Activated CD8-positive, alpha-beta memory T cell treated with anti-CD3 and anti-CD28 coated beads, Interleukin-2, amount 10 ng/mL, durations not matched to agents 7 days and 5 days (primary cell): ENCODE measurements at regions not wholly inside any gene's neighbourhood (a gene's known extent, or its start where the extent isn't known, plus 50 kb on each side); places are given as distances from the start of the nearest gene placed in this dataset.

ENCODE experiments used
- ATAC-seq: fragments of 150-1000 bp; cut with Tn5 transposase; one replicate; pipeline ENCODE4 v1.10.0; 2021; ENCODE audit warnings: moderate library complexity
- CTCF ChIA-PET: fragments of 350-600 bp; sonication (Branson Sonifier 250); formaldehyde crosslinking; loops from one replicate; lab custom pipeline; 2021; ENCODE audit warnings: antibody characterized with exemption; lab: Charles Lee
- DNase-seq: peaks from one replicate; pipeline ENCODE4 v3.0.0-alpha.2; 2020
- H3K27ac Mint-ChIP-seq: one replicate; pipeline ENCODE4 v1.8.0; 2021; ENCODE audit warnings: mild to moderate bottlenecking, mixed read lengths
- H3K27me3 Mint-ChIP-seq: one replicate; pipeline ENCODE4 v1.8.0; 2021; ENCODE audit warnings: mixed read lengths
- H3K36me3 Mint-ChIP-seq: one replicate; pipeline ENCODE4 v1.8.0; 2021; ENCODE audit warnings: mild to moderate bottlenecking, mixed read lengths
- H3K4me1 Mint-ChIP-seq: one replicate; pipeline ENCODE4 v1.8.0; 2021; ENCODE audit warnings: mixed read lengths
- H3K4me3 Mint-ChIP-seq: one replicate; pipeline ENCODE4 v1.8.0; 2021; ENCODE audit warnings: mild to moderate bottlenecking, moderate library complexity, mixed read lengths
- H3K9me3 Mint-ChIP-seq: one replicate; pipeline ENCODE4 v1.8.0; 2022; ENCODE audit warnings: low read depth, mixed read lengths

GRCh38 chr10:85026878-85027467 is 698.6 kb downstream of the CCSER2 start:
- no peak for DNase-seq
- no peaks in the 10 kb centered on the region for H3K27me3 Mint-ChIP-seq
- H3K9me3 Mint-ChIP-seq = peaks cover 6% of the 10 kb centered on the region
- no peak overlapping the region for H3K27ac Mint-ChIP-seq
- no peaks in the 10 kb centered on the region for H3K36me3 Mint-ChIP-seq
- CTCF ChIA-PET = no interaction called here
- no peaks in the 10 kb centered on the region for H3K4me1 Mint-ChIP-seq
- ATAC-seq = no peak
- no peak overlapping the region for H3K4me3 Mint-ChIP-seq

- CTCF ChIA-PET = no interaction called here
- peaks cover 6% of the 10 kb centered on the region for H3K9me3 Mint-ChIP-seq
- H3K27ac Mint-ChIP-seq = no peak overlapping the region
These were observed 704.6 kb downstream of the CCSER2 start for GRCh38 chr10:85032981-85033380.

DNA sequence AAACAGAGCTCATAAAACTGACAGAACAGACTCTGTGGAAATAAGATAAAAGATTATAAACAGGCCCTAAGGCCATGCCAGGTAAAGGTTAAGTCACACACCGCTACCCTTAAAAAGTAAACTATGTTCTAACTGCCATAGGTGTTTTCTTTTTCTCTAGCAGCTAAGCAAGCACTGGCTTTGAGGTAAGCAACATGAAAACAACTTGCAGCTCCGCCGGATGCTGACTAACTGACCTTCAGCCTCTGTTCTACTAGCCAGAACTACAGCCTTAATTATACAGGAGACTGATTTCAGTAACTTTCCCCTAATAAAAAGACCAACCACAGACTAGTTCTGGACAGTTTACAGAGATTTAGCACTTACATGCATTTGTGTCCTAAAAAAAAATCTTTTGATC is 708.3 kb downstream of the CCSER2 start:
- Mint-ChIP-seq H3K4me1 (no peaks in the 10 kb centered on the region), H3K27ac (no peak overlapping the region), H3K36me3 (no peaks in the 10 kb centered on the region), H3K4me3 (no peak overlapping the region), H3K9me3 (peaks cover 11% of the 10 kb centered on the region), H3K27me3 (no peaks in the 10 kb centered on the region)
- ATAC-seq (no peak), DNase-seq (no peak)
- CTCF ChIA-PET = no interaction called here

More at GRCh38 chr10:85032981-85033380, 704.6 kb downstream of the CCSER2 start:
- Mint-ChIP-seq H3K27me3 (no peaks in the 10 kb centered on the region), H3K4me3 (no peak overlapping the region), H3K36me3 (no peaks in the 10 kb centered on the region), H3K4me1 (no peaks in the 10 kb centered on the region)
- ATAC-seq = no peak
- DNase-seq = no peak

- no peak for ATAC-seq
- DNase-seq = no peak
- Mint-ChIP-seq H3K4me3 (no peak overlapping the region), H3K27ac (no peak overlapping the region), H3K27me3 (no peaks in the 10 kb centered on the region), H3K36me3 (no peaks in the 10 kb centered on the region), H3K4me1 (no peaks in the 10 kb centered on the region), H3K9me3 (peaks cover 9% of the 10 kb centered on the region)
- CTCF ChIA-PET = no interaction called here
These were observed 710.9 kb downstream of the CCSER2 start for GRCh38 chr10:85039311-85039710.

DNA sequence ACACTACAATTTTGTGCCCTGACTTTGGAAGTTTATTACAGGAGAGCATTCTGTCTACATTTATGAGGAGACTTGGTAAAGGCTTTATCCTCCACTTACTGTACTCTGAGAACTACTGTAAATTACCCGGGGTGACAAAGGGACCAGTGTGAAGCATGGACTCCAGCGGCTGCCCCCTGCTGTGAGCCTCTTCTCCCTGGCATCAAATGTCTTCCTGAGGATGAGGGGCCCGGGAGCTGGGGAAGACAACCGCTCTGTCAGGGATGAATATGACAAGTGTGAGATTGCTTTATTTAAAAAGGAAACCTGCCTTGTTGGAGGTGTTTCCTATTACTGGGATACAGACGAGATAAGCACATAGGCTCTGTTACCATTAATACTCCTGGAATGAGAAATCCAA is 714.8 kb downstream of the CCSER2 start:
- Mint-ChIP-seq H3K27ac (no peak overlapping the region), H3K36me3 (no peaks in the 10 kb centered on the region), H3K4me3 (no peak overlapping the region), H3K4me1 (no peaks in the 10 kb centered on the region), H3K9me3 (peaks cover 7% of the 10 kb centered on the region), H3K27me3 (no peaks in the 10 kb centered on the region)
- ATAC-seq = no peak
- DNase-seq = no peak
- CTCF ChIA-PET = no interaction called here

DNA sequence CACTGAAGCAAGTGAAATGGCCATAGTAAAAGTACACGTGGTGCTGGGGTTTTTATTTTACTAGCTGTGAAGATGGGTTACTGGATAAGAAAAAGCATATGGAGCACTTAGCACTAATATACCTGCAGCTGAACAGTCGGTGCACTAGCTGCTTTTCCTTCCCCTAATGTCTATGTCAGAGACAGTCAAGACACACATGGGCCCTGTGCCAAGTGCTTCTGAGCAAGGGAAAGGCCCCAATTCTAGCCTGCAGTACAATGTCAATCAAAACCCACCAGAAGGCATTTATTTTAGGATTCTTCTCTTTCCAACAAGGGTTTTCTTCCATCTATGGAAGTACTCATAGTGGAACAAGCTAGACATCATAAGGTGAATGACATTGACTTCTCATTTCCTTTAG is 716.7 kb downstream of the CCSER2 start:
- no peaks in the 10 kb centered on the region for H3K4me1 Mint-ChIP-seq
- H3K9me3 Mint-ChIP-seq = no peaks in the 10 kb centered on the region
- H3K27ac Mint-ChIP-seq = no peak overlapping the region
- ATAC-seq = no peak
- no peak overlapping the region for H3K4me3 Mint-ChIP-seq
- no peaks in the 10 kb centered on the region for H3K36me3 Mint-ChIP-seq
- CTCF ChIA-PET = no interaction called here
- no peak for DNase-seq
- H3K27me3 Mint-ChIP-seq = no peaks in the 10 kb centered on the region

DNA sequence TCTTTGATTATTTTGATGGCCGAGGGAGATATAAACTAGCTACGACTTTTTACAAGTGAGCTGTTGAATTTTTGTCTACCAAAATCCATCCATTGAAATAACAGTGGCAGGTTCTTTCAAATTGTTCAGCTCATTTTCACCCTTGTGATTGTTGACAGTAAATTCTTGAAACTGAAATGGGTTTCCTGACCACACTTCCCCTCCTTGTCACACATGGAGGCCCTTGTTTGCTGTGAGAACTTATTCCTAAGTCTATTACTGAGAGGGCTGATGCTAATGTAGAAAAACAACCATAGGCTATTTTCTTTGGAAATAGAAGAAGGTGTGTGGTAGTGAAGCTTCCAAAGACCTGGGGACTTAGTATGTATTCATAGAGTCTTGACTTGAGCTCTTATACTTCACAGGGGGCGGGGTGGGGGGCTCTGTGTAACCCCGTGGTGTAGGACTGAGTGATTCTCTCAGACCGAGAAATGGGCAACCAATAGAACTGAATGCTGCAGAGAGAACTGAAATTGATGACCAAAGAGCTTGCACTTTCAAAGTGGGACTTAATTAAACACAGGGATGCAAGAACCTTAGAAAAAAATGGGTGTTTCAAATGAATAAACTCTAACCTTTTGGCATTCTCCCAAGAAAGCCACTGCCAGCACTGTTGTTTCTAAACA is 718.9 kb downstream of the CCSER2 start:
- no peak for ATAC-seq

GRCh38 chr10:85047979-85048378 is 719.6 kb downstream of the CCSER2 start:
- DNase-seq (no peak), ATAC-seq (no peak)
- no peak overlapping the region for H3K4me3 Mint-ChIP-seq
- H3K27me3 Mint-ChIP-seq = no peaks in the 10 kb centered on the region
- no peaks in the 10 kb centered on the region for H3K4me1 Mint-ChIP-seq
- CTCF ChIA-PET = no interaction called here
- peaks cover 2% of the 10 kb centered on the region for H3K9me3 Mint-ChIP-seq
- H3K36me3 Mint-ChIP-seq = no peaks in the 10 kb centered on the region
- no peak overlapping the region for H3K27ac Mint-ChIP-seq

More for the DNA sequence above, 718.9 kb downstream of the CCSER2 start:
- no peak overlapping the region for H3K4me3 Mint-ChIP-seq
- no peaks in the 10 kb centered on the region for H3K27me3 Mint-ChIP-seq
- H3K27ac Mint-ChIP-seq = no peak overlapping the region
- no peak for DNase-seq
- CTCF ChIA-PET = interaction anchor here (0.9 kb wide), 1 partner anchor 121 kb away, joined by 4 read pairs; no protein-coding TSS in a partner anchor
- H3K4me1 Mint-ChIP-seq = no peaks in the 10 kb centered on the region
- no peaks in the 10 kb centered on the region for H3K36me3 Mint-ChIP-seq
- H3K9me3 Mint-ChIP-seq = peaks cover 2% of the 10 kb centered on the region

GRCh38 chr10:85048644-85049043 is 720.3 kb downstream of the CCSER2 start:
- Mint-ChIP-seq H3K27ac (no peak overlapping the region), H3K27me3 (no peaks in the 10 kb centered on the region), H3K4me1 (no peaks in the 10 kb centered on the region), H3K9me3 (peaks cover 2% of the 10 kb centered on the region), H3K36me3 (no peaks in the 10 kb centered on the region), H3K4me3 (no peak overlapping the region)
- CTCF ChIA-PET = no interaction called here
- DNase-seq (no peak), ATAC-seq (no peak)

DNA sequence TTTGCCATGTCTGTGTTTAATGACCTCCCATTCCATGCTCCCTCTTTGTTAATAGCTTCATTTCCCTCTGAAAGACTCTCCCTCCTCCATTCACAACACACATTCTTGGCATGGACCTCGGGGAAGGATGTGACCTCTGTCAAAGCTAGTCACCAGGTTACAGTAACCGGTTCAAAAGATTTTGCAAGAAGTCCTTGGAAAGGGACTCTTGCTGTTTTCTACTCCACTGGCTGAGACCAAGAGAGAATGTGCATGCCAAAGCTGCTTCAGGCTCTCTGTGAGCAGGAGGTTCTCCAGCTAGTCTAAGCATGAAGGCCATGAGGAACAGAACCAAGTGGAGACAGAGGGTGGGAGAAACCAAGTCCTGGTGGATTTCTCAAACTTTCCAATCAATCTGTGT is 732.6 kb downstream of the CCSER2 start:
- Mint-ChIP-seq H3K4me1 (no peaks in the 10 kb centered on the region), H3K27ac (no peak overlapping the region), H3K4me3 (no peak overlapping the region), H3K36me3 (no peaks in the 10 kb centered on the region), H3K27me3 (no peaks in the 10 kb centered on the region), H3K9me3 (peaks cover 4% of the 10 kb centered on the region)
- no peak for DNase-seq
- CTCF ChIA-PET = no interaction called here
- ATAC-seq = no peak

DNA sequence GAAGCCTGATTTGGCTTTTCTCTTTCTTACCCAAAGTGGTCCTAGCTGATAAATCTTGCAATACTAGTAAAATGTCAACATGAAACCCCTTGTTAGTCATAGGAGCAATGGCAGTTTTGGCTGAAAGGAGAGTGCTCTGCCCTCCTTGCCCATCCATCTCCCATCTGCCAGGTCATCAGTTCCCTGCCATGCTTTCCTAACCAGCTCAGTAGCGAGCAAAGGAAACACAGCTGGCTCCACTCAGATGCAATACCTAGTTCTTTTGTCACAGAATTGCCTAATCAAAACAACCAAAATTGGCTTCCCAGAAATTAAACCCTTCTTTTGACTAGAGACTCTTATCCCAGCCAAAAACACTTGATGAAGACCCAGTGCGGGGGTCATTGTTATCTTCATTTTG is 733.0 kb downstream of the CCSER2 start:
- ATAC-seq (no peak), DNase-seq (no peak)
- CTCF ChIA-PET = no interaction called here
- H3K4me1 Mint-ChIP-seq = no peaks in the 10 kb centered on the region
- no peaks in the 10 kb centered on the region for H3K36me3 Mint-ChIP-seq
- no peaks in the 10 kb centered on the region for H3K27me3 Mint-ChIP-seq
- H3K27ac Mint-ChIP-seq = no peak overlapping the region
- H3K9me3 Mint-ChIP-seq = peaks cover 2% of the 10 kb centered on the region
- no peak overlapping the region for H3K4me3 Mint-ChIP-seq

DNA sequence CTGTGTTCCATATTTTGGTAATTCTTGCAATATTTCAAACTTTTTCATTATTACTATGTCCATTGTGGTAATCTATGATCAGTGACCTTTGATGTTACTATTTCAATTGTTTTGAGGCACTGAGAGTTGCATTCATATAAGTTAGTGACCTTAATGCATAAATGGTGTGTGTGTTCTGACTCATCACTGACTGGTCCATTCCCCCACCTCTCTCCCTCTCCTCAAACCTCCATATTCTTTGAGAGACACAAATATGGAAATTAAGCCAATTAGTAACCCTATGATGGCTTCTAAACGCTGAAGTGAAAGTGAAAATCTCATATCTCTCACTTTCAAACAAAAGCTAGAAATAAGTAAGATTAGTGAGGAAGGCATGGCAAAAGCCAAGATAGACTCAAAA is 739.6 kb downstream of the CCSER2 start:
- DNase-seq (no peak), ATAC-seq (no peak)
- Mint-ChIP-seq H3K9me3 (peaks cover 4% of the 10 kb centered on the region), H3K27me3 (no peaks in the 10 kb centered on the region), H3K4me3 (no peak overlapping the region), H3K36me3 (no peaks in the 10 kb centered on the region), H3K4me1 (no peaks in the 10 kb centered on the region), H3K27ac (no peak overlapping the region)
- CTCF ChIA-PET = no interaction called here

DNA sequence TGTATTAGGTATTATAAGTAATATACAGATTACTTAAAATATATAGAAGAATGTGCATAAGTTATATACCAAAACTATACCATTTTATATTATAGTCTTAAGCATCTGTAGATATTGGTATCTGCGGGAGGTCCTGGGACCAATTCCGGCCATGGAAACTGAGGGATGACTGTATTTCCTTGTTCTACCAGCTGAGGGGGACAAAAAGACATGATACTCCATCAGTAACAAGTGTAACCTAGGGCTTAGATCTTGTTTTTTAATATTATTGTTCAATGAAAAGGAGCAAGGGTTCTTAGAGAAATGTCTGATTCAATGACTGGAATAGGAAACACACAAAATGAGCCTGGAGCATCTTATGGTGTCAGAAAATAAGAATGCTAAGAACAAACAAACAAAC is 752.5 kb downstream of the CCSER2 start:
- no peak for ATAC-seq
- H3K27me3 Mint-ChIP-seq = no peaks in the 10 kb centered on the region
- CTCF ChIA-PET = no interaction called here
- no peak overlapping the region for H3K4me3 Mint-ChIP-seq
- H3K27ac Mint-ChIP-seq = no peak overlapping the region
- no peaks in the 10 kb centered on the region for H3K4me1 Mint-ChIP-seq
- no peaks in the 10 kb centered on the region for H3K36me3 Mint-ChIP-seq
- H3K9me3 Mint-ChIP-seq = peaks cover 5% of the 10 kb centered on the region
- no peak for DNase-seq

GRCh38 chr10:85098835-85099521 is 770.6 kb downstream of the CCSER2 start:
- DNase-seq (no peak), ATAC-seq (no peak)
- Mint-ChIP-seq H3K27ac (no peak overlapping the region), H3K4me3 (no peak overlapping the region), H3K36me3 (no peaks in the 10 kb centered on the region), H3K27me3 (no peaks in the 10 kb centered on the region), H3K4me1 (no peaks in the 10 kb centered on the region), H3K9me3 (no peaks in the 10 kb centered on the region)
- CTCF ChIA-PET = no interaction called here
